G401 (cell line): ENCODE measurements at regions not wholly inside any gene's neighbourhood (a gene's known extent, or its start where the extent isn't known, plus 50 kb on each side); places are given as distances from the start of the nearest gene placed in this dataset.
"Not testable (repeated sequence)": the region's sequence is repeated elsewhere in the genome, so short reads cannot be mapped to it uniquely, and the experiment has no call there.

ENCODE experiments used
- DNase-seq: peaks from one replicate; pipeline ENCODE4 v3.0.0-alpha.2; 2015; ENCODE audit warnings: low spot score
- in situ Hi-C: cut with HindIII; loops from 2 replicates; pipeline ENCODE4 v1.10.0; 2016; ENCODE audit warnings: low sequenced_read_pairs, mixed read lengths

GRCh38 chr2:226550801-226551200 lies 248.8 kb downstream of the IRS1 start:
- in situ Hi-C loops: no loop called here
- DNase-seq: no peak

DNA sequence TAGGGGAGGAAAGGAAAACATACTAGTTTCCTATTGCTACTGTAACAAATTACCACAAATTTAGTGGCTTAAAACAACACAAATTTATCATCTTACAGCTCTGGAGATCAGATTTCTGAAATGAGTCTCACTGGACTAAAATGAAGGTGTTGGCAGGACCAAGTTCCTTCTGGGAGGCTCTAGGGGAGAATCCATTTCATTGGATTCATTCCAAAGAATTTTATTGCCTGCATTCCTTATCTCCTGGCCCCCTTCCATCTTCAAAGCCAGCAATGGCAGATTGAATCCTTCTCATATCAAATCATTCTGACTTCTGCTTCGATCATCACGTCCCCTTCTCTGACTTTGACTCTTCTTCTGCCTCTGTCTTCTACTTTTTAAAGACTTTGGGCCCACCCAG lies 250.9 kb downstream of the IRS1 start:
- no peak for DNase-seq
- in situ Hi-C loops: no loop called here

DNA sequence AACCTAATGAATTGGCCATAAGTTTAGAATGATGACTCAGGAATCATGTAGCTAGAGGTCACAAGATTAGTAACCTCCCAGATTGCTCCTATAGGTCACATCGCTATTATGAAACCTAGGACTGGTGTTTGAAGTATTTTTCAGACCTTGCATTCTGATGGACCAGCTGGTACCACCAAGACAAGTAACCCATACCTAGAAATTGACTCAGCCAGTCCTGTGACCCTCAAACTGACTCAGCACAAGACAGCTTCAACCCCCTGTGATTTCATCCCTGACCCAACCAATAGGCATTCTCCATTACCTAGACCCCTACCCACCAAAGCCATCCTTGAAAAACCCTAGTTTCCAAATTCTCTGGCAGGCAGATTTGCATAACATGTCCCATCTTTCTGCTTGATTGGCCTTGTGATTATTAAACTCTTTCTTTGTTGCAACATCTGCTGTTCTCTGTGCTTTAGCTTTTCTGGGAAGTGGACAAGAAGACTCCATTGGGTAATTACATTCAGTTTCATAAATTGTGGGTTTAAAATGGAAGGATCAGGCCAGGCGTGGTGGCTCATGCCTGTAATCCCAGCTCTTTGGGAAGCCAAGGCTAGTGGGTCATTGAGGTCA lies 254.9 kb downstream of the IRS1 start:
- in situ Hi-C loops: no loop called here

GRCh38 chr2:226540204-226540994 lies 259.2 kb downstream of the IRS1 start:
- no peak for DNase-seq

More for the DNA sequence above, 254.9 kb downstream of the IRS1 start:
- no peak for DNase-seq

DNA sequence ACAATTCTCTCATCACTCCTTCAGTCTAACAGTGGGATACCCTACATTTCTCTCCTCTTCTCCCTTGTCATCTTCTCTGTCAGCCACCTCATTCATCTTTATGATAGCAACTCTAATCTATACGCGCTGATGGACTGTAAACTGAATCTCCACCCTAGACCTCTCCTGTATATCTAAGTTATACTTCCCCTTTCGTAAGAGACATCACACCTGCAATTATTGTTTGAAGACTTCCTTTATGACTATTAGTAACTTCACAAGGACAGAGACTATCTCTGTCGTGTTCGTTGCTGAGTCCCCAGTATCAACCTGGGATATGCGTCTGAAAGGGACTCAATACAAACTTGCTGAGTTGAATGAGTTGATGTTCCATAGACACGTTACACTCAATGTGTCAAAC lies 263.2 kb downstream of the IRS1 start:
- DNase-seq: no peak
- in situ Hi-C loops: no loop called here

More at GRCh38 chr2:226540204-226540994, 259.2 kb downstream of the IRS1 start:
- in situ Hi-C loops: no loop called here

GRCh38 chr2:226532976-226533375 lies 266.6 kb downstream of the IRS1 start:
- in situ Hi-C loops, DNase-seq: not testable (repeated sequence)

DNA sequence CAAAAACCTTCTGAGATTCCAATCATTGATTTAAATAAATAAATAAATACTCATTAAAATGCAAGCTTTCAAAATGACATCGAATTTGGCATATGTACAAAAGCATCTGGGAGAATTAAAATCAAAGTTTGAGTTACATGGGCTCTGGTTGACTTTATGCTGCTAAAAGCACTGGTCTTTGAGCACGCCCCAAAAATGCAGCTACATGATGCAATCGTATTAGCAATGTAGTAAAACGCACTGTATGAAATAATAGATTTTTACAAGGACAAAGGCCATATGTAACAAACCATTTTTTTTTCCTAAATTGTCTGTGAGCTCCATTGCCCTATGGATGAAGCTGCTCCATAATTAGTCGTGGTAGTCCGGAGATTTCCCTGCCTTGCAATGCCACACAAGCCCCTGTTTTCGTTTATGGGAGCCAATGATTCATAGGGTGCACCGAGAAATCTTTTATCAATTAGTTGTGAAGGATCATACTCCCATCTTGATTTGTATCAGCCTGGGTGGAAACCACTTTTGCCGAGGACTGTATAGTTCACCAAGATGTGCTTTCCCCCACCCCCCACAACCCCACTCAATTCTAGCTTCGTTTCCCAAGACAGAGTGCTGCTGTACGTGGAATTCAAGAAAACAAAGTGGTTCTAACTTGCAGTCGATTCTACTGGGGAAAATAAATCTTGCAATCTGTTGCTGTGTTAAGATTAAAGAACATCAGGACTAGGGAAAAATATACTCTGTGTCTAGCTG lies 268.4 kb downstream of the IRS1 start:
- in situ Hi-C loops: no loop called here
- no peak for DNase-seq

- in situ Hi-C loops: no loop called here
Measured at GRCh38 chr2:226529556-226529955, 270.1 kb downstream of the IRS1 start.

DNA sequence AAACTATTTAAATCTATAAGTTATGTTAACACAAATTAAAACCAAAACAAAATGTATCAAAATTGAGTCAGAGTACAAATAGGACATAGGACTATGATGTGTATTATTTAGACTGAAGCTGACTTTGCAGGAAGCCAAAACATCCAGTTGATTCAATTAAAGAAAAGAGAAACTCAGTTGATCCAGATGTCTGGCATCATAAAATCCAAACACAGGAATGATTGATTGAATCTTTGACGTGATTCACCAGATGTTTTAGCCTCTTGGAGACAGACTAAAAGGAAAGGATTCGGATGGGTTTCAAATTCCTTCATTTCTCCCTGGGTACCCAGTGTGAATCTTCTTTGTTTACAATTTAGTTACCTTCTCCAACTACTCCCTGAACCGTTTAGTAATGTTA lies 272.9 kb downstream of the IRS1 start:
- no peak for DNase-seq
- in situ Hi-C loops: no loop called here

More at GRCh38 chr2:226529556-226529955, 270.1 kb downstream of the IRS1 start:
- DNase-seq: no peak

GRCh38 chr2:226524381-226524843 lies 275.2 kb downstream of the IRS1 start:
- in situ Hi-C loops: no loop called here

DNA sequence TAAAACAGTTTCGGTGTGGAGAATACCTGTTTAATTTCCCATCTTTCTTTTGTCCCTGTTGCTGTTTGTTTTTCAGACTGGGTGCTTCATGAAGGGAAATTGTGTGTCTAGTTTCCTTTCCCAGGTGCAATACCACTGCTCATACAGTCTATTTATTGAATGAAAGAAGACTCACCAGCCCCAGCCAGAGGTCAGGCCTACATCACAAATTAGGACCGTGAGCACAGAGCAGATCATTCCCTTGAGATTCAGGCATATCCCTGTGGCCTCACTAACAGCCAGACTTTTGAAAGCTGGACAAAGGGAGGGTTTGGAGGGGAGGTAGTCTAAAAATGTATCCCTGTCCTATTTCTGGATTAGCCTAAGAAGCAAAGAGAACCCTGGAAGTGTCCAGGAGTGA lies 278.9 kb downstream of the IRS1 start:
- no peak for DNase-seq
- in situ Hi-C loops: no loop called here

More at GRCh38 chr2:226524381-226524843, 275.2 kb downstream of the IRS1 start:
- DNase-seq: no peak

DNA sequence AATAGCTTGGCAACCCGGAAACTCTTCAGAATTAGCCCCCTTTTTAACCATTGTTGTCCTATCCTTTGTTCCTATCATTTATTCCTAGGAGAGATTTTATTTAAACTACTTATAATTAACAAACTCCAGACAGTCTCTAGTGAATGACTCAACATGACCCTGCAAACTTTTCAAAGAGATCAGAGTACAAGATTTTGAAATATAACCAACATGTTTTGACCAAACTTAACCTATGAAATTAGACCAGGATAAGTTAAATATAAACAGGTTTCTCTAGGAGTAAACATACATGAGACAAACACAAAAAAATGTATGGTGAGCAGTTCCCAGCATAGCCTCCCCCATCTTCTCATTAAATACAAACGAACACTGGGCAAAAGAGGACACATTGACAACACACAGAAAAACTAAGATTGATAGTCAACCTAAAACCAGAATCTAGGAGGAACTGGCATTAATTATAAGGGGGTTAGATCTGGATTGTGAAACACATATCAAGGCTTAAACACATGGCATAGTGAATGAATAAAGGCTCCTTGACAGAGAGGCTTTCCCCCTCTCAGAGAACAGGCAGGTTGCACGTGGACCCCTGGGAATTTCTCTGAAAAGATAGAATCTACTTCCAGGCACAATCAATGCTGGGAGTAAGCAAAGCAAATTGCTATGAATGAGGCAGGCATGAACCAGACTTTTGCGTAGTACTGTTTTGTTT lies 284.1 kb downstream of the IRS1 start:
- in situ Hi-C loops: no loop called here

DNA sequence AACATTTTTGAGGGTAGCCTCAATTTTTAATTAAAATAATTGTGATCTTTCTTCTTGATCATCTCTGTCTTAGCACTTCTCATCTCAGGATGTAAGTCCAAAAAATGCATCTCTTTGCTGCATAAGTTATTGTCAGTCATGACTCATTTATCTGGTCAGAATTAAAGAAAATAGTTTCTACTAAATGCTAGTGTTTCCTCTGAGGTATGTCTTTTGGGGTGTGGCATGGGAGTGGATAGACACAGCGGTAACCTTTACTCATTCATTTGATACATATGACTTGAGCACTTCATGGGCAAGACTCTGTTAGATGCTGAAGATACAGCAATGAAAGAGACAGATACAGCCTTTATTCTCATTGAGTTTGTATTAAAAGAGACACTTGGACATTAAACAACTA lies 284.7 kb downstream of the IRS1 start:
- DNase-seq: no peak
- in situ Hi-C loops: no loop called here

More for the DNA sequence above, 284.1 kb downstream of the IRS1 start:
- DNase-seq: no peak

GRCh38 chr2:226511311-226511710 lies 288.3 kb downstream of the IRS1 start:
- DNase-seq: no peak
- in situ Hi-C loops: no loop called here

- DNase-seq: no peak
- in situ Hi-C loops: no loop called here
Measured at GRCh38 chr2:226508683-226509082, 290.9 kb downstream of the IRS1 start.

DNA sequence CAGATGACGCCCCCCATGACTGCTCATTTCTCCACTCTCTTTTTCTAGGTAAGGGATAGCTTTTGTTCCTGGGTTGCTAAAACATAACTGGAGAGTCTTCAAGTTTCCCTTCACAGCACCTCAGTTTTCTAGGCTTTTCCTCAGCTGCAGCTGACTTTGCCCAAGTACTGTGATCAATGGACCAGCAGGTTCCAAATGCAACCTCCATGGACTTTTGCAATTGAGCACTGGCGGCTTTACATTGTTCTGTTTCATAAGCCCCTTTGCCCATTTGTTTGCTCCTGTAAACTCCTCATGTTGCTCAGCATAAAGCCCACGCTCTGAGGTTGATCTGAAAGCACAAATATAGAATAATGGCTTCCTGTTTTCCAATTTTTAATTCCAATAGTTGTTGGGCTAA lies 291.6 kb downstream of the IRS1 start:
- in situ Hi-C loops: no loop called here
- no peak for DNase-seq

GRCh38 chr2:226497146-226497909 lies 302.3 kb downstream of the IRS1 start:
- no peak for DNase-seq
- in situ Hi-C loops: loop anchor here (25.0 kb wide), 1 partner anchor 290 kb away; the partner anchor contains the start of gene IRS1

GRCh38 chr2:226496273-226496550 lies 303.4 kb downstream of the IRS1 start:
- in situ Hi-C loops: loop anchor here (25.0 kb wide), 1 partner anchor 291 kb away; the partner anchor contains the start of gene IRS1
- no peak for DNase-seq
